HG02943 (cell line): ENCODE measurements at regions not wholly inside any gene's neighbourhood (a gene's known extent, or its start where the extent isn't known, plus 50 kb on each side); places are given as distances from the start of the nearest gene placed in this dataset.

ENCODE experiments used
- ATAC-seq: cut with Tn5 transposase; IDR thresholded peaks from one replicate; pipeline ENCODE4 v1.9.1; 2021; ENCODE audit warnings: mild to moderate bottlenecking, low read depth, moderate library complexity; ENCODE audit not compliant: unreplicated experiment

GRCh38 chr9:105173826-105174225, 70.6 kb upstream of the SLC44A1 start:
- ATAC-seq: no peak

DNA sequence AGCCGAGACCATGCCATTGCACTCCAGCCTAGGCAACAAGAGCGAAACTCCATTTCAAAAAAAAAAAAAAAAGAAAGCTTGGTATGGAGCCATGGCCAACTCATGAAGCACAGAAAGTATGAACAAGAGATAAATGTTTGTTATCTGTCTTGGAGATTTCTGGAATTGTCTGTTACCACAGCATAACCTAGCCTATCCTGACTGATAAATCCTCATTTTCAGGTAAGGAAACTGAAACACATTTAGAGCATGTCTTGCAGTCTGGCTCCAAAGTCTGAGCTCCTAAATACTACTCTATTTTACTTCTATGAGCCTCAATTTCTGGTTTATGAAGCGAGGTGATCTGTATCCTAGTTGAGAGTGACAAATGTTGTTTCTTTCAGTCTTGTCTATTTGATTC, 68.3 kb upstream of the SLC44A1 start:
- ATAC-seq: no peak

DNA sequence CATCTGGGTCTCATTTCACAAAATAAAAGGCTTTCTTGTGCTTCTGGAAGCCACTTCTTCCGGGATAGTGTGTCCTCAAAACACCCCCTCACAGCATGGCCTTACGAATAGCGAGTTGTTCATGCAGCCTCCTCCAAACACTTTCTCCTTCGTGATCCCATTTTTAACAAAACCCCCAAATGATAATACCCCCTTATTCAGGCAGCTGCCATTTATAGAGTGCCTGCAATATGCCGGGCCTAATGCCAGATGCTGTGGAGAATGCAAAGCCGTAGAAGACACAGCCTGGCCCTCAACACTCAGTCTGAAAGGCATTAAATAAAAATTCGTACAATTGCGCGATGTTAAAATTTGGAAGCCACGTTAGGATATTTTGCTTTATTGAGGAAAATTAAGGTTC, 66.4 kb upstream of the SLC44A1 start:
- no peak for ATAC-seq

GRCh38 chr9:105187781-105188180, 56.7 kb upstream of the SLC44A1 start:
- ATAC-seq: no peak

GRCh38 chr9:105188746-105189145, 55.7 kb upstream of the SLC44A1 start:
- no peak for ATAC-seq

DNA sequence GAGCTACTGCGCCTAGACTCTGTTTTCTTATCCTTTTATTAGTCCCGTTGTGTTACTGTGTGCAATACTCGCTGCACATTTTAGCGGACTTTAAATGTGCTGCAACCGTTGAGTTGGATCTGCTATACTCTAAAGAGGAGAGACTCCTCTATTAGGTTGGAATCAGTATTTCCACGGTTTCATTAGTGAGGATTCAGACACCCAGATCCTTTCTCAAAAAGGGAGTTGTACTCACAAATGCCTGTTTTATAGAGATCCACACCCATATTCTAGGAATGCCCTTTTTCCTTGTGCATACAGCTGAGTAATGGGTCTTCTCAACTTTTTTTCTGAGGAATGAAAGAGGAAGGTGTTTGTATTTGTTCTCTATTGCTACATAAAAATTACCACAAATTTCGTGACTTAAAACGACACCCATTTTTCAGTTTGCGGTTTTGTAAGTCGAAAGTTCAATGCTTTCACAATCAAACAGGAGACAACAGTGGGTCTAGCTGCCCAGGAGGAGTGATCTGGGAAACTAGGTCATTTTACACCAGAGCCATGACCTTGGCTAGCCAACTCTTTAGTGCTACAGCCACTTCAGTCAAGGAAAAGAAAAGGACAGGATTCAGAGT, 52.8 kb upstream of the SLC44A1 start:
- ATAC-seq: peak; percentile 58

- no peak for ATAC-seq
These were observed 50.9 kb upstream of the SLC44A1 start for GRCh38 chr9:105193560-105193959.

DNA sequence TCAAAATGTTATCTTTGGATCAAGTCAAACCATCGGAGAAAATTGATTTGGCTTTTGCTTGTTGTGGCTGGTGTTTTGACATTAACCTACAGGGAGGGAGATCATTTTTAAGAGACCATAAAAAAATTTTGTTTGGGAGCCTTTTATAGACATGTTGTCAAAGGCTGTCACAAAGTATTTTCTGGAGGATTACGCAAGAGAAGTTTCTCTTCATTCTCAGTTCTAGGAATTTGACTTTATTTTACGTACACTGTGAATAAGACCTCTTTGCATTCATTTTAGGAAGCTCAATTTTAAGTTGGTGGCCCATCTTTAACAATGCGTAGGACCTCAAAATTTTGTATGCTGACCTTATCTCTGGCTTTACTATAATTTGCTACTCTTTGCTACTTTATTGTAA, 50.2 kb upstream of the SLC44A1 start:
- no peak for ATAC-seq
